CD14-positive monocyte (primary cell): ENCODE measurements at regions not wholly inside any gene's neighbourhood (a gene's known extent, or its start where the extent isn't known, plus 50 kb on each side); places are given as distances from the start of the nearest gene placed in this dataset.

Experiments
- DNase-seq, 3 donors: peaks; one replicate each; pipeline ENCODE4 v3.0.0-alpha.2; 2011 to 2022
- H2AFZ ChIP-seq: 2 replicates; pipeline ENCODE4 v1.6.0; 2012; ENCODE audit warnings: mild to moderate bottlenecking, low read depth, low read length, inconsistent platforms; ENCODE audit not compliant: insufficient read depth, poor library complexity, severe bottlenecking
- H3K27ac ChIP-seq, 2 donors: 1 replicate in 1 of 2; 2 replicates in 1 of 2; pipeline ENCODE4 v1.5.1; 2012 to 2013; ENCODE audit warnings: low read length in 2 of 2, control low read depth in 1 of 2, inconsistent platforms in 1 of 2, low read depth in 1 of 2, mild to moderate bottlenecking in 1 of 2
- H3K27me3 ChIP-seq, 2 donors: one replicate each; pipeline versions ENCODE4 v1.6.0 to v1.6.1; 2011 to 2013; ENCODE audit warnings: low read length in 2 of 2; ENCODE audit not compliant: control insufficient read depth in 2 of 2, insufficient read depth in 2 of 2
- H3K36me3 ChIP-seq, 2 donors: replicated peaks in 1 of 2; 1 replicate in 1 of 2; 2 replicates in 1 of 2; pipeline versions ENCODE4 v1.5.1 to v1.6.1; 2012 to 2013; ENCODE audit warnings: low read length in 2 of 2, control low read depth in 1 of 2, inconsistent platforms in 1 of 2, mild to moderate bottlenecking in 1 of 2; ENCODE audit not compliant: insufficient read depth in 2 of 2, control insufficient read depth in 1 of 2
- H3K4me1 ChIP-seq, 2 donors: 1 replicate in 1 of 2; 2 replicates in 1 of 2; pipeline versions ENCODE4 v1.5.1 to v1.6.1; 2012 to 2013; ENCODE audit warnings: low read length in 2 of 2, control low read depth in 1 of 2, inconsistent platforms in 1 of 2, mild to moderate bottlenecking in 1 of 2, moderate library complexity in 1 of 2; ENCODE audit not compliant: insufficient read depth in 2 of 2, control insufficient read depth in 1 of 2
- H3K4me2 ChIP-seq: replicated peaks from 2 replicates; pipeline ENCODE3; 2012; ENCODE audit warnings: low read length, moderate library complexity, mild to moderate bottlenecking; ENCODE audit not compliant: poor library complexity, severe bottlenecking; ENCODE audit errors: extremely low read depth
- H3K4me3 ChIP-seq, 3 experiments: fragments of 200-600 bp in 1 of 3; sonication (generic) in 1 of 3; replicated peaks in 1 of 3; 1 replicate in 2 of 3; 2 replicates in 1 of 3; pipeline ENCODE4 v1.5.1; 2011 to 2013; ENCODE audit warnings: low read length in 3 of 3, mild to moderate bottlenecking in 3 of 3, control low read depth in 2 of 3, low read depth in 2 of 3, inconsistent platforms in 1 of 3, moderate library complexity in 1 of 3
- H3K79me2 ChIP-seq: 2 replicates; pipeline ENCODE4 v1.6.0; 2012; ENCODE audit warnings: mild to moderate bottlenecking, control low read depth, inconsistent platforms, low read length, moderate library complexity; ENCODE audit not compliant: insufficient read depth
- H3K9ac ChIP-seq: 2 replicates; pipeline ENCODE4 v1.6.0; 2017; ENCODE audit warnings: low read length, mild to moderate bottlenecking; ENCODE audit not compliant: insufficient read depth, poor library complexity, severe bottlenecking
- H3K9me3 ChIP-seq, 2 donors: replicated peaks in 1 of 2; 1 replicate in 1 of 2; 2 replicates in 1 of 2; pipeline versions ENCODE4 v1.5.1 to v1.6.1; 2012 to 2013; ENCODE audit warnings: low read length in 2 of 2, control low read depth in 1 of 2; ENCODE audit not compliant: control insufficient read depth in 1 of 2, insufficient read depth in 1 of 2
- H4K20me1 ChIP-seq: 2 replicates; pipeline ENCODE4 v1.6.0; 2012; ENCODE audit warnings: mild to moderate bottlenecking, low read length, control low read depth, moderate library complexity; ENCODE audit not compliant: insufficient read depth
- H3K27ac Mint-ChIP-seq, 7 donors: one replicate each; pipeline ENCODE4 v1.8.0; 2020; ENCODE audit warnings: mild to moderate bottlenecking in 7 of 7, mixed read lengths in 7 of 7, moderate library complexity in 6 of 7, inconsistent platforms in 2 of 7
- H3K27me3 Mint-ChIP-seq, 3 donors: one replicate each; pipeline ENCODE4 v1.8.0; 2021 to 2022; ENCODE audit warnings: low read depth in 3 of 3, mild to moderate bottlenecking in 3 of 3, mixed read lengths in 3 of 3, moderate library complexity in 3 of 3, inconsistent platforms in 1 of 3
- H3K36me3 Mint-ChIP-seq, 2 donors: one replicate each; pipeline ENCODE4 v1.8.0; 2020; ENCODE audit warnings: mixed read lengths in 2 of 2, inconsistent platforms in 1 of 2, mild to moderate bottlenecking in 1 of 2
- H3K4me1 Mint-ChIP-seq: one replicate; pipeline ENCODE4 v1.8.0; 2020; ENCODE audit warnings: mild to moderate bottlenecking, mixed read lengths
- H3K4me3 Mint-ChIP-seq, 2 donors: one replicate each; pipeline ENCODE4 v1.8.0; 2020; ENCODE audit warnings: mild to moderate bottlenecking in 2 of 2, mixed read lengths in 2 of 2, moderate library complexity in 1 of 2
- H3K9me3 Mint-ChIP-seq, 7 donors: one replicate each; pipeline ENCODE4 v1.8.0; 2020 to 2022; ENCODE audit warnings: mixed read lengths in 7 of 7, mild to moderate bottlenecking in 6 of 7, moderate library complexity in 6 of 7, inconsistent platforms in 2 of 7
- CTCF ChIP-seq: fragments of 200-600 bp; IDR thresholded peaks from one replicate; pipeline ENCODE4 v1.8.0; 2022; ENCODE audit warnings: antibody characterized with exemption, mild to moderate bottlenecking
- WGBS: methylation state at CpG from one replicate; pipeline ENCODE4 v1.1.5; 2013; ENCODE audit warnings: missing lambda C conversion rate; ENCODE audit not compliant: insufficient coverage; 5-methylcytosine and 5-hydroxymethylcytosine counted together
- intact Hi-C, 2 donors: fragments of 100-400 bp; cut with micrococcal nuclease; formaldehyde crosslinking; loops; one replicate each; pipeline versions ENCODE4 v1.15.0 to v1.15.1; 2023

DNA sequence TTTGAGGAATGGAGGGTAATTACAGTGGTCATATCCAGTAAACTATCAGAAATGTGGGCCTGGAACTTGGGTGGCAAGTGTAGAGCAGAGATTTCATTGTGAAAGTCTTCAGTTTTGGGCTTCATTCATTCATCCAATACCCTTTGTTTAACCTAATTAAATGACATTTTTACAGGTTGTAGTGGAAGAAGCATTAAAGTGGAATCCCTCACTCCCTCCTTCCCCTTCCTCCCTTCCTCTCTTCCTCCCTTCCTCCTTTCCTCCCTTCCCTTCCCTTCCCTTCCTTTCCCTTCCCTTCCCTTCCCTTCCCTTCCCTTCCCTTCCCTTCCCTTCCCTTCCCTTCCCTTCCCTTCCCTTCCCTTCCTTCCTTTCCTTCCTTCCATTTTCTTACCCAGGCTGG is 219.3 kb downstream of the PDCD6IP start:
- H3K36me3 ChIP-seq: no peaks in the 10 kb centered on the region
- Mint-ChIP-seq H3K36me3 (no peaks in the 10 kb centered on the region), H3K4me3 (no peak overlapping the region), H3K4me1 (peaks cover 44% of the 10 kb centered on the region), H3K27ac (no peak overlapping the region), H3K9me3 (peaks cover 0 to 1% (median 0%) of the 10 kb centered on the region in 7 donors), H3K27me3 (peaks cover 0 to 1% (median 0%) of the 10 kb centered on the region in 3 donors)
- H3K9me3 ChIP-seq: no peaks in the 10 kb centered on the region
- H4K20me1 ChIP-seq: no peaks in the 10 kb centered on the region
- H2AFZ ChIP-seq: no peak overlapping the region
- H3K27me3 ChIP-seq: no peaks in the 10 kb centered on the region
- H3K4me2 ChIP-seq: no peak overlapping the region
- intact Hi-C loops: no loop called here
- peaks cover 17 to 22% of the 10 kb centered on the region in 2 donors for H3K4me1 ChIP-seq
- H3K4me3 ChIP-seq: no peak overlapping the region
- H3K27ac ChIP-seq: no peak overlapping the region
- TF ChIP-seq CTCF: no peak
- H3K79me2 ChIP-seq: no peaks in the 10 kb centered on the region
- DNase-seq: no peak
- no peak overlapping the region for H3K9ac ChIP-seq

DNA sequence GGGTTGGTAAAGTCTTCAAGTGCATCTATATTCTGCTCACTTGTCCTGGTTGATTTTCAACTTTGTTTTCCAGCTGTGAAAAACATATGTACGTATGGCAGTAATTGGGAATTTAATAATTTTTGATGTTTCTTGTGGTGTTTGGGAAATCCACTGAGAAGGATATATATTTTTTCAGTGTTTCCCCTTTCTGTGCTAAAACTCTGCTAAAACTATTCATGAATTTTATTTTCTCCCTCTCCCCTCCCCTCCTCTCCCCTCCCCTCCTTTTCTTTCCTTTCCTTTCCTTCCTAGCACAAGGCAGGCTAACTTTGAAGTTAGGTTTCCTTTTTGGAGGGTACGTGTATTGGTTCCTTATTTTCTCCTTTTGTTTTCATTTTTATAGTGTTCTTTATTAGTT is 220.7 kb downstream of the PDCD6IP start:
- TF ChIP-seq CTCF: no peak
- intact Hi-C loops: no loop called here
- H2AFZ ChIP-seq: no peak overlapping the region
- H3K79me2 ChIP-seq: no peaks in the 10 kb centered on the region
- Mint-ChIP-seq H3K4me3 (no peak overlapping the region), H3K4me1 (peaks cover 48% of the 10 kb centered on the region), H3K9me3 (peaks cover 0 to 1% (median 0%) of the 10 kb centered on the region in 7 donors), H3K36me3 (no peaks in the 10 kb centered on the region), H3K27ac (no peak overlapping the region), H3K27me3 (peaks cover 0 to 1% (median 0%) of the 10 kb centered on the region in 3 donors)
- H3K27ac ChIP-seq: no peak overlapping the region
- H3K9me3 ChIP-seq: no peaks in the 10 kb centered on the region
- no peak overlapping the region for H3K9ac ChIP-seq
- no CpG with 5 or more reads among the region's 2 CpGs for WGBS
- H3K27me3 ChIP-seq: no peaks in the 10 kb centered on the region
- no peaks in the 10 kb centered on the region for H3K36me3 ChIP-seq
- H3K4me2 ChIP-seq: no peak overlapping the region
- no peak for DNase-seq
- H3K4me3 ChIP-seq: no peak overlapping the region
- peaks cover 19 to 23% of the 10 kb centered on the region in 2 donors for H3K4me1 ChIP-seq
- no peaks in the 10 kb centered on the region for H4K20me1 ChIP-seq
